ENCODE measurements at regions not wholly inside any gene's neighbourhood (a gene's known extent, or its start where the extent isn't known, plus 50 kb on each side); places are given as distances from the start of the nearest gene placed in this dataset.

GRCh38 chr3:193014902-193015301 is 97.2 kb upstream of the MB21D2 start:
- H3K4me3 ChIP-seq = no peak overlapping the region

GRCh38 chr3:193016437-193016901 is 98.8 kb upstream of the MB21D2 start:
- Mint-ChIP-seq H3K4me3 (no peak overlapping the region), H3K36me3 (no peaks in the 10 kb centered on the region), H3K4me1 (peaks cover 15% of the 10 kb centered on the region), H3K9me3 (peaks cover 12% of the 10 kb centered on the region), H3K27ac (no peak overlapping the region), H3K27me3 (ENCODE audit: insufficient read depth, low read depth) (peaks cover 3% of the 10 kb centered on the region)
- Histone ChIP-seq H3K4me1 (peaks cover 12% of the 10 kb centered on the region), H3K36me3 (no peaks in the 10 kb centered on the region), H3K79me2 (ENCODE audit: low read depth) (no peaks in the 10 kb centered on the region), H3K4me2 (peak overlapping the region; percentile 46), H4K20me1 (ENCODE audit: low read depth) (no peaks in the 10 kb centered on the region), H3K27ac (no peak overlapping the region), H3K9me3 (ENCODE audit: low read depth) (peaks cover 9% of the 10 kb centered on the region), H3K9ac (no peak overlapping the region), H3K4me3 (no peak overlapping the region), H2AFZ (replicated peaks) (no peak overlapping the region), H3K27me3 (no peaks in the 10 kb centered on the region), H3F3A (ENCODE audit: low read depth) (peaks cover 13% of the 10 kb centered on the region)
- TF ChIP-seq EZH2phosphoT487 (IDR thresholded peaks at IDR 0.05) (no peak), CTCF (IDR thresholded peaks at IDR 0.05) (no peak), EZH2 (IDR thresholded peaks at IDR 0.05) (no peak)
- peak; percentile 51 for DNase-seq (ENCODE audit: low spot score)

More at GRCh38 chr3:193014902-193015301, 97.2 kb upstream of the MB21D2 start:
- H3K79me2 ChIP-seq (ENCODE audit: low read depth) = no peaks in the 10 kb centered on the region
- H3K4me1 ChIP-seq = peaks cover 12% of the 10 kb centered on the region
- H3K9me3 Mint-ChIP-seq = peaks cover 12% of the 10 kb centered on the region
- H3K36me3 Mint-ChIP-seq = no peaks in the 10 kb centered on the region
- H3K9me3 ChIP-seq (ENCODE audit: low read depth) = peaks cover 9% of the 10 kb centered on the region
- no peak overlapping the region for H3K4me2 ChIP-seq
- no peaks in the 10 kb centered on the region for H3K36me3 ChIP-seq
- no peak overlapping the region for H2AFZ ChIP-seq (replicated peaks)
- no peak overlapping the region for H3K27ac ChIP-seq
- no peak overlapping the region for H3K4me3 Mint-ChIP-seq
- peaks cover 15% of the 10 kb centered on the region for H3K4me1 Mint-ChIP-seq
- no peaks in the 10 kb centered on the region for H3K27me3 ChIP-seq
- H3K9ac ChIP-seq = no peak overlapping the region
- TF ChIP-seq CTCF (IDR thresholded peaks at IDR 0.05) = no peak
- no peak for TF ChIP-seq EZH2phosphoT487 (IDR thresholded peaks at IDR 0.05)
- TF ChIP-seq EZH2 (IDR thresholded peaks at IDR 0.05) = no peak
- no peak overlapping the region for H3K27ac Mint-ChIP-seq
- H3F3A ChIP-seq (ENCODE audit: low read depth) = peaks cover 13% of the 10 kb centered on the region
- no peak for DNase-seq (ENCODE audit: low spot score)
- peaks cover 3% of the 10 kb centered on the region for H3K27me3 Mint-ChIP-seq (ENCODE audit: insufficient read depth, low read depth)
- H4K20me1 ChIP-seq (ENCODE audit: low read depth) = no peaks in the 10 kb centered on the region

GRCh38 chr3:193021506-193022010 is 103.9 kb upstream of the MB21D2 start:
- H3K9ac ChIP-seq = no peak overlapping the region
- TF ChIP-seq CTCF (IDR thresholded peaks at IDR 0.05) (no peak), EZH2 (IDR thresholded peaks at IDR 0.05) (no peak), EZH2phosphoT487 (IDR thresholded peaks at IDR 0.05) (no peak)
- H3K27ac Mint-ChIP-seq = no peak overlapping the region
- H3K27ac ChIP-seq = no peak overlapping the region
- H2AFZ ChIP-seq (replicated peaks) = no peak overlapping the region
- no peak overlapping the region for H3K4me3 ChIP-seq
- no peaks in the 10 kb centered on the region for H3K9me3 Mint-ChIP-seq
- peaks cover 21% of the 10 kb centered on the region for H3K4me1 ChIP-seq
- peaks cover 3% of the 10 kb centered on the region for H3K27me3 Mint-ChIP-seq (ENCODE audit: insufficient read depth, low read depth)
- no peaks in the 10 kb centered on the region for H3K79me2 ChIP-seq (ENCODE audit: low read depth)
- H3K4me2 ChIP-seq = no peak overlapping the region
- H3K9me3 ChIP-seq (ENCODE audit: low read depth) = no peaks in the 10 kb centered on the region
- H3K36me3 ChIP-seq = no peaks in the 10 kb centered on the region
- peaks cover 8% of the 10 kb centered on the region for H3F3A ChIP-seq (ENCODE audit: low read depth)
- DNase-seq (ENCODE audit: low spot score) = no peak
- H3K4me1 Mint-ChIP-seq = peaks cover 9% of the 10 kb centered on the region
- no peak overlapping the region for H3K4me3 Mint-ChIP-seq
- H3K36me3 Mint-ChIP-seq = no peaks in the 10 kb centered on the region
- H4K20me1 ChIP-seq (ENCODE audit: low read depth) = no peaks in the 10 kb centered on the region
- no peaks in the 10 kb centered on the region for H3K27me3 ChIP-seq

All from neural progenitor cell (in vitro differentiated cells).